ENCODE measurements at regions not wholly inside any gene's neighbourhood (a gene's known extent, or its start where the extent isn't known, plus 50 kb on each side); places are given as distances from the start of the nearest gene placed in this dataset.

- H4K20me1 ChIP-seq (ENCODE audit: low read length): no peaks in the 10 kb centered on the region
- no peak overlapping the region for H3K4me3 ChIP-seq (ENCODE audit: low read length)
- H3K9ac ChIP-seq (ENCODE audit: low read length): no peak overlapping the region
- no TSS peak for BruUV-seq (replicated peaks)
- no peaks in the 10 kb centered on the region for H3K9me3 ChIP-seq (ENCODE audit: low read length)
- H3F3A ChIP-seq (ENCODE audit: low read length, unreplicated experiment): no peaks in the 10 kb centered on the region
- H3K36me3 ChIP-seq (ENCODE audit: low read depth, low read length): no peaks in the 10 kb centered on the region
- H2AFZ ChIP-seq (ENCODE audit: low read length): no peak overlapping the region
- no peak overlapping the region for H3K4me2 ChIP-seq (ENCODE audit: low read length)
- no peaks in the 10 kb centered on the region for H3K27me3 ChIP-seq (ENCODE audit: low read length)
- no peak for TF ChIP-seq CTCF (conservative IDR thresholded peaks at IDR 0.05; ENCODE audit: low read depth, low read length)
- no peak for TF ChIP-seq EZH2phosphoT487 (IDR thresholded peaks at IDR 0.05; ENCODE audit: borderline replicate concordance, low read length)
- TF ChIP-seq EZH2 (IDR thresholded peaks at IDR 0.05; ENCODE audit: low read length, unreplicated experiment): no peak
- CTCF ChIA-PET: no interaction called here
- H3K9me2 ChIP-seq (replicated peaks; ENCODE audit: low read length): no peaks in the 10 kb centered on the region
- no peaks in the 10 kb centered on the region for H3K79me2 ChIP-seq (ENCODE audit: low read length)
- DNase-seq (no peak), ATAC-seq (no peak)
- H3K4me1 ChIP-seq (ENCODE audit: insufficient read depth, low read length): no peaks in the 10 kb centered on the region
- intact Hi-C loops (cut with micrococcal nuclease): no loop called here
- H3K27ac ChIP-seq (ENCODE audit: low read length): no peak overlapping the region
- POLR2A ChIA-PET (ENCODE audit: unreplicated experiment): no interaction called here
These were observed 133.8 kb downstream of the ANKRD60 start for GRCh38 chr20:58094698-58095097.

GRCh38 chr20:58094160-58094559, 134.3 kb downstream of the ANKRD60 start:
- intact Hi-C loops (cut with micrococcal nuclease): no loop called here

More at GRCh38 chr20:58094160-58094559, 134.3 kb downstream of the ANKRD60 start:
- CTCF ChIA-PET: no interaction called here
- BruUV-seq (replicated peaks): no TSS peak
- no peak overlapping the region for H3K4me3 ChIP-seq (ENCODE audit: low read length)
- H4K20me1 ChIP-seq (ENCODE audit: low read length): no peaks in the 10 kb centered on the region
- H3K9me2 ChIP-seq (replicated peaks; ENCODE audit: low read length): no peaks in the 10 kb centered on the region
- TF ChIP-seq EZH2 (IDR thresholded peaks at IDR 0.05; ENCODE audit: low read length, unreplicated experiment) (no peak), EZH2phosphoT487 (IDR thresholded peaks at IDR 0.05; ENCODE audit: borderline replicate concordance, low read length) (no peak), CTCF (conservative IDR thresholded peaks at IDR 0.05; ENCODE audit: low read depth, low read length) (no peak)
- H3K9ac ChIP-seq (ENCODE audit: low read length): no peak overlapping the region
- H3K36me3 ChIP-seq (ENCODE audit: low read depth, low read length): no peaks in the 10 kb centered on the region
- H3K4me2 ChIP-seq (ENCODE audit: low read length): no peak overlapping the region
- H3K27me3 ChIP-seq (ENCODE audit: low read length): no peaks in the 10 kb centered on the region
- no peak overlapping the region for H2AFZ ChIP-seq (ENCODE audit: low read length)
- POLR2A ChIA-PET (ENCODE audit: unreplicated experiment): no interaction called here
- H3K79me2 ChIP-seq (ENCODE audit: low read length): no peaks in the 10 kb centered on the region
- DNase-seq: no peak
- no peaks in the 10 kb centered on the region for H3K9me3 ChIP-seq (ENCODE audit: low read length)
- no peaks in the 10 kb centered on the region for H3F3A ChIP-seq (ENCODE audit: low read length, unreplicated experiment)
- ATAC-seq: no peak
- H3K27ac ChIP-seq (ENCODE audit: low read length): no peak overlapping the region
- H3K4me1 ChIP-seq (ENCODE audit: insufficient read depth, low read length): no peaks in the 10 kb centered on the region
